ENCODE measurements at regions not wholly inside any gene's neighbourhood (a gene's known extent, or its start where the extent isn't known, plus 50 kb on each side); places are given as distances from the start of the nearest gene placed in this dataset.

GRCh38 chrX:26562156-26562555 lies 346.2 kb downstream of the MAGEB5 start:
- Histone ChIP-seq H3K4me3 (no peak overlapping the region), H3K27me3 (replicated peaks in 1 of 7) (no peaks in the 10 kb centered on the region), H3K4me1 (no peaks in the 10 kb centered on the region), H3K27ac (no peak overlapping the region), H3K36me3 (no peaks in the 10 kb centered on the region), H3K9me3 (peaks cover 0 to 8% (median 0%) of the 10 kb centered on the region in 8 donors)
- TF ChIP-seq POLR2A (IDR thresholded peaks at IDR 0.05) (no peak), POLR2AphosphoS5 (IDR thresholded peaks at IDR 0.05) (no peak), CTCF (IDR thresholded peaks at IDR 0.05 in 8 of 11, conservative IDR thresholded peaks at IDR 0.05 in 3 of 11) (no peak)
- whole genome bisulfite sequencing, 5 donors, result 19 to 61% (median 42%) methylated on average over 1 of the region's 1 CpG
- no peak for DNase-seq
- intact Hi-C loops (cut with DNase I; ENCODE audit: low total_unique reads), result no loop called here

- Histone ChIP-seq H3K27me3 (replicated peaks in 1 of 7) (no peaks in the 10 kb centered on the region), H3K4me3 (no peak overlapping the region), H3K4me1 (no peaks in the 10 kb centered on the region), H3K27ac (no peak overlapping the region), H3K36me3 (no peaks in the 10 kb centered on the region), H3K9me3 (peaks cover 0 to 18% (median 1%) of the 10 kb centered on the region in 8 donors)
- intact Hi-C loops (cut with DNase I; ENCODE audit: low total_unique reads), result no loop called here
- no peak for DNase-seq
- 71 to 91% (median 80%) methylated on average over 3 of the region's 3 CpGs for WGBS, 5 donors
- TF ChIP-seq POLR2AphosphoS5 (IDR thresholded peaks at IDR 0.05) (no peak), POLR2A (IDR thresholded peaks at IDR 0.05) (no peak), CTCF (IDR thresholded peaks at IDR 0.05 in 8 of 11, conservative IDR thresholded peaks at IDR 0.05 in 3 of 11) (no peak)
These were observed 343.9 kb downstream of the MAGEB5 start for GRCh38 chrX:26559855-26560254.

- DNase-seq, result peak; percentile 52
- peaks cover 0 to 18% (median 1%) of the 10 kb centered on the region in 8 donors for H3K9me3 ChIP-seq
These were observed 342.9 kb downstream of the MAGEB5 start for GRCh38 chrX:26558719-26559386.

More at GRCh38 chrX:26558719-26559386, 342.9 kb downstream of the MAGEB5 start:
- Histone ChIP-seq H3K36me3 (no peaks in the 10 kb centered on the region), H3K4me1 (no peaks in the 10 kb centered on the region), H3K27me3 (replicated peaks in 1 of 7) (no peaks in the 10 kb centered on the region), H3K4me3 (no peak overlapping the region), H3K27ac (no peak overlapping the region)
- intact Hi-C loops (cut with DNase I; ENCODE audit: low total_unique reads), result no loop called here
- TF ChIP-seq CTCF (IDR thresholded peaks at IDR 0.05 in 8 of 11, conservative IDR thresholded peaks at IDR 0.05 in 3 of 11), result no peak
- no peak for TF ChIP-seq POLR2A (IDR thresholded peaks at IDR 0.05)
- no peak for TF ChIP-seq POLR2AphosphoS5 (IDR thresholded peaks at IDR 0.05)
- 81 to 97% (median 92%) methylated on average over 16 to 29 of the region's 29 CpGs for WGBS, 5 donors
